PFSK-1 (cell line): ENCODE measurements at regions not wholly inside any gene's neighbourhood (a gene's known extent, or its start where the extent isn't known, plus 50 kb on each side); places are given as distances from the start of the nearest gene placed in this dataset.

Experiments
- FOXP2 ChIP-seq: optimal IDR thresholded peaks from 2 replicates; pipeline ENCODE3; 2011; ENCODE audit warnings: borderline replicate concordance, control low read depth, inconsistent platforms; ENCODE audit not compliant: insufficient read depth; ENCODE audit errors: extremely low read length, extremely low read depth
- POLR2AphosphoS5 ChIP-seq: IDR thresholded peaks from 2 replicates; pipeline ENCODE4 v1.6.1; 2012; ENCODE audit warnings: low read depth, mild to moderate bottlenecking, control low read depth, low read length, moderate library complexity
- SIN3A ChIP-seq: IDR thresholded peaks from 2 replicates; pipeline ENCODE4 v1.6.1; 2012; ENCODE audit warnings: mild to moderate bottlenecking, low read length, moderate library complexity, borderline replicate concordance; ENCODE audit not compliant: insufficient read depth
- TAF1 ChIP-seq: IDR thresholded peaks from 2 replicates; pipeline ENCODE4 v1.6.1; 2012; ENCODE audit warnings: low read length, control low read depth, borderline replicate concordance; ENCODE audit not compliant: insufficient read depth
- TF ChIP-seq, protein P1 (sequence below), 2 experiments: IDR thresholded peaks; 2 replicates each; pipeline versions ENCODE4 v1.6.1 to v1.8.0; 2011 to 2012; ENCODE audit warnings: low read depth in 2 of 2, low read length in 2 of 2, control low read depth in 1 of 2, inconsistent platforms in 1 of 2, mild to moderate bottlenecking in 1 of 2, moderate library complexity in 1 of 2; ENCODE audit not compliant: insufficient read depth in 1 of 2

DNA sequence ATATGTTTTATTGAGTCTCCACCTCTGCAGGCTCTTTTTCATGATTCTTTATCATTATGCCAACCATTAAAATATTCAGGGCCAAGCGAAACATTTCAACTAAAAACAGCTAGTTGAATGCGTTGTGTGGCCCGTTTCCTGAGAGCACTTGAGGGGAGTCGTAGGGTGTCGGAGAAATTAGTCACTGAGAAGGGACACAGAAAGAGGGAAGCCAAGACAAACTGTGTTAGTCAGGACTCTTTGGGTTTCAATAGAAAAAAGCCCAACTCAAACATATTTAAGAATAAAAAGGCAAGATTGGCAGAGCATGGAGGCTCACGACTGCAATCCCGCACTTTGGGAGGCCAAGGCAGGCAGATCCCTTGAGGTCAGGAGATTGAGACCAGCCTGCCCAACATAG lies 58.9 kb downstream of the MAFB start:
- TF ChIP-seq TAF1 (no peak), SIN3A (no peak), FOXP2 (no peak), POLR2AphosphoS5 (no peak)
- TF ChIP-seq, protein P1, sequence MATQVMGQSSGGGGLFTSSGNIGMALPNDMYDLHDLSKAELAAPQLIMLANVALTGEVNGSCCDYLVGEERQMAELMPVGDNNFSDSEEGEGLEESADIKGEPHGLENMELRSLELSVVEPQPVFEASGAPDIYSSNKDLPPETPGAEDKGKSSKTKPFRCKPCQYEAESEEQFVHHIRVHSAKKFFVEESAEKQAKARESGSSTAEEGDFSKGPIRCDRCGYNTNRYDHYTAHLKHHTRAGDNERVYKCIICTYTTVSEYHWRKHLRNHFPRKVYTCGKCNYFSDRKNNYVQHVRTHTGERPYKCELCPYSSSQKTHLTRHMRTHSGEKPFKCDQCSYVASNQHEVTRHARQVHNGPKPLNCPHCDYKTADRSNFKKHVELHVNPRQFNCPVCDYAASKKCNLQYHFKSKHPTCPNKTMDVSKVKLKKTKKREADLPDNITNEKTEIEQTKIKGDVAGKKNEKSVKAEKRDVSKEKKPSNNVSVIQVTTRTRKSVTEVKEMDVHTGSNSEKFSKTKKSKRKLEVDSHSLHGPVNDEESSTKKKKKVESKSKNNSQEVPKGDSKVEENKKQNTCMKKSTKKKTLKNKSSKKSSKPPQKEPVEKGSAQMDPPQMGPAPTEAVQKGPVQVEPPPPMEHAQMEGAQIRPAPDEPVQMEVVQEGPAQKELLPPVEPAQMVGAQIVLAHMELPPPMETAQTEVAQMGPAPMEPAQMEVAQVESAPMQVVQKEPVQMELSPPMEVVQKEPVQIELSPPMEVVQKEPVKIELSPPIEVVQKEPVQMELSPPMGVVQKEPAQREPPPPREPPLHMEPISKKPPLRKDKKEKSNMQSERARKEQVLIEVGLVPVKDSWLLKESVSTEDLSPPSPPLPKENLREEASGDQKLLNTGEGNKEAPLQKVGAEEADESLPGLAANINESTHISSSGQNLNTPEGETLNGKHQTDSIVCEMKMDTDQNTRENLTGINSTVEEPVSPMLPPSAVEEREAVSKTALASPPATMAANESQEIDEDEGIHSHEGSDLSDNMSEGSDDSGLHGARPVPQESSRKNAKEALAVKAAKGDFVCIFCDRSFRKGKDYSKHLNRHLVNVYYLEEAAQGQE (IDR thresholded peaks at IDR 0.05; ENCODE audit: insufficient read depth in 1 of 2, low read depth in 2 of 2, low read length in 2 of 2): no peak

DNA sequence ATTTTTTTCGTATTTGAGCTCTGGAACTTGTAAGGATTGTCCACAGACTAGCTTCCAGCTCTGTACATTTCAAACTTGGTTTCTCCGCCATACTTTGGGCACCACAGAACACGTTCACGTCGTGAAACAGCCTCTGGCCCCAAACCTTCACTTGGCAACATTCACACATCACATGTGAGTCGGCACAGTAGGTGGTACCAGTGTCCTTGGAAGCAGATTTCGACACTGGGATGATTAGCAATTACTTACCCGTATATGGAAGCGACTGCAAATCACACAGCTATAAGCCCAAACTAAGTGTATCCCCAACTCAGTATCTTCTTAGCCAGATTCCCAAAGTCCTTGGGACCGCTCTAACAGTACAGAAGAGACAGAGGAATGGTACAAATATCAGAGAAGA lies 60.2 kb downstream of the MAFB start:
- no peak for TF ChIP-seq POLR2AphosphoS5
- TF ChIP-seq TAF1: no peak
- TF ChIP-seq, protein P1 (IDR thresholded peaks at IDR 0.05; ENCODE audit: insufficient read depth in 1 of 2, low read depth in 2 of 2, low read length in 2 of 2): no peak
- no peak for TF ChIP-seq FOXP2
- no peak for TF ChIP-seq SIN3A

DNA sequence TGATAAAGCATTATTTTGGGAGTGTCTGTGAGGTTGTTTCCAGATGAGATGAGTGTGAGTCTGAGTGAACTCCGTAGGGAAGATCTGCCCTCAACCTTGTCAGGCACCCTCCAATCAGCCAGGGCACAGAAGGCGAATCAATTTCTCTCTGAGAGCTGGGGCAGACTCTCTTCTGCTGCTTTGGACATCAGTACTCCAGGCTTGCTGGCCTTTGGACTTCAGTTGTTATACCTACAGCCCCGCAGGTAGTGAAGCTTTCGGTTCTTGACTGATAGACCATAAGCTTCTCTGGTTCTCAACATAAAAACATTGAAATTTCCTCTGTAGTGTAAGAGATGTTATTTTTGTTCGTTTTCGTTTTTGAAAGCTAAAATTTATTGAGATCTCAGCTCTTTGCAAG lies 71.4 kb downstream of the MAFB start:
- TF ChIP-seq POLR2AphosphoS5: no peak
- no peak for TF ChIP-seq TAF1
- TF ChIP-seq, protein P1 (IDR thresholded peaks at IDR 0.05; ENCODE audit: insufficient read depth in 1 of 2, low read depth in 2 of 2, low read length in 2 of 2): no peak
- no peak for TF ChIP-seq FOXP2
- TF ChIP-seq SIN3A: no peak

DNA sequence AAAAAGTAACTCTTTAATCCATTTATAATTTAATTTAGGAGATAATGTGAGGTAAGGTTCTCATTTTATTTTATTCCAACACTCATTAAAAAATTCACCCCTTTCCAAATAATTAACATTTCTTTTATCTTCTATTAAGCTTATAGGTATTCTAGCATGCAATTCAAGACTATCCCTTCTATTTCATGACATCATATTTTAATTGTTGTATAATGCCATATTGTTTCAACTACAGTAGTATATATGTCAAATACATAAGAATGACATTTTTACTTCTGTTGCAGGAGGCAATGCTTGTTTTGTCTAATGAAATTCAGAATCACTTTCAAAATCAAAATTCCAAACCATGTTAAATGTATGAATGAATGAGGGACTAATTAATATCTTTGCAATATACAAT lies 76.2 kb downstream of the MAFB start:
- no peak for TF ChIP-seq SIN3A
- TF ChIP-seq, protein P1 (IDR thresholded peaks at IDR 0.05; ENCODE audit: insufficient read depth in 1 of 2, low read depth in 2 of 2, low read length in 2 of 2): no peak
- no peak for TF ChIP-seq TAF1
- TF ChIP-seq POLR2AphosphoS5: no peak
- no peak for TF ChIP-seq FOXP2

DNA sequence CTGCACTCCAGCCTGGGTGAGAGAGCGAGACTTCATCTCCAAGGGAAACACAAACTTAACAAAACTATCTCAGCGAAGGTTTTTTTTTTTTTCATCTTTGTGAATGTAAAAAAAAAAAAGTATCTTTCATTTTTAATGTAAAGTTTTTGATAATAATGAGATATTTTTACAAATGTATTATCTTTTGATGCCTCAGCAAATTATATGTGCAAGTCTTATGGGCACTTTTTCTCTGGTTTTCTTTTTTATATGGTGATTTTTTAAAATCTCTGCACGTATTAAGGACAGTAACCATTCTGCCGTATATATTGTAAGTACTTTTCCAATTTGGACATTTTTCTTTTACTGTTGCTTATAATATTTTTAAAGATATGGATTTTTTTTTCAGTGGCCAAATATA lies 76.8 kb downstream of the MAFB start:
- TF ChIP-seq TAF1: no peak
- no peak for TF ChIP-seq FOXP2
- TF ChIP-seq POLR2AphosphoS5: no peak
- no peak for TF ChIP-seq SIN3A
- TF ChIP-seq, protein P1 (IDR thresholded peaks at IDR 0.05; ENCODE audit: insufficient read depth in 1 of 2, low read depth in 2 of 2, low read length in 2 of 2): no peak
